Jurkat, Clone E6-1 (cell line): ENCODE measurements at regions not wholly inside any gene's neighbourhood (a gene's known extent, or its start where the extent isn't known, plus 50 kb on each side); places are given as distances from the start of the nearest gene placed in this dataset.

Experiments
- DNase-seq: peaks from one replicate; pipeline ENCODE4 v3.0.0-alpha.2; 2011; ENCODE audit warnings: low read depth, low spot score
- H3K4me3 ChIP-seq: 2 replicates; pipeline ENCODE4 v1.5.1; 2011; ENCODE audit warnings: mild to moderate bottlenecking, low read length, control low read depth, moderate library complexity

- H3K4me3 ChIP-seq: no peak overlapping the region
- no peak for DNase-seq
Observed at GRCh38 chr12:78795934-78796445, 68.6 kb upstream of the SYT1 start.

GRCh38 chr12:78797196-78797931 is 67.2 kb upstream of the SYT1 start:
- H3K4me3 ChIP-seq: no peak overlapping the region
- DNase-seq: peak; percentile 96

- no peak overlapping the region for H3K4me3 ChIP-seq
- DNase-seq: no peak
Observed at GRCh38 chr12:78799649-78800048, 64.9 kb upstream of the SYT1 start.

GRCh38 chr12:78802593-78802992 is 62.0 kb upstream of the SYT1 start:
- H3K4me3 ChIP-seq: no peak overlapping the region
- DNase-seq: no peak

- no peak overlapping the region for H3K4me3 ChIP-seq
- no peak for DNase-seq
Observed at GRCh38 chr12:78804262-78804661, 60.3 kb upstream of the SYT1 start.
